T-cell (primary cell): ENCODE measurements at regions not wholly inside any gene's neighbourhood (a gene's known extent, or its start where the extent isn't known, plus 50 kb on each side); places are given as distances from the start of the nearest gene placed in this dataset.

Source experiments
- ATAC-seq, 4 experiments: fragments of 200-7000 bp in 3 of 4; fragments of 150-1000 bp in 1 of 4; cut with Tn5 transposase; replicated peaks in 1 of 4; 1 replicate in 3 of 4; 2 replicates in 1 of 4; pipeline ENCODE4 v1.10.0; 2021; ENCODE audit warnings: moderate library complexity in 3 of 4, mild to moderate bottlenecking in 2 of 4, moderate number of reproducible peaks in 1 of 4
- CTCF ChIA-PET, 2 donors: fragments of 300-600 bp; sonication (Branson Sonifier 250); formaldehyde crosslinking; loops; one replicate each; lab custom pipeline; 2022; ENCODE audit warnings: antibody characterized with exemption in 2 of 2; lab: Charles Lee
- POLR2A ChIA-PET, 2 donors: fragments of 300-600 bp; sonication (Branson Sonifier 250); formaldehyde crosslinking; loops; one replicate each; lab custom pipeline; 2022; ENCODE audit warnings: antibody characterized with exemption in 2 of 2; lab: Charles Lee
- DNase-seq, 35 experiments: peaks; one replicate each; pipeline versions ENCODE4 v3.0.0 to v3.0.0-alpha.2; 2013 to 2023
- H3K27ac ChIP-seq: one replicate; pipeline ENCODE4 v1.5.1; 2013; ENCODE audit warnings: low read length
- H3K27me3 ChIP-seq, 2 experiments: replicated peaks in 1 of 2; 1 replicate in 1 of 2; 2 replicates in 1 of 2; pipeline versions ENCODE4 v1.6.1 to v1.7.0; 2013; ENCODE audit warnings: low read length in 1 of 2, mixed read lengths in 1 of 2; ENCODE audit not compliant: control insufficient read depth in 2 of 2, insufficient read depth in 2 of 2; ENCODE audit errors: extremely low read depth in 1 of 2
- H3K36me3 ChIP-seq, 2 donors: 1 replicate in 1 of 2; 2 replicates in 1 of 2; pipeline versions ENCODE4 v1.6.1 to v1.7.0; 2013; ENCODE audit warnings: low read length in 1 of 2; ENCODE audit not compliant: control insufficient read depth in 2 of 2, insufficient read depth in 1 of 2; ENCODE audit errors: extremely low read depth in 1 of 2
- H3K4me1 ChIP-seq, 2 experiments: 1 replicate in 1 of 2; 2 replicates in 1 of 2; pipeline versions ENCODE4 v1.6.1 to v1.7.0; 2013; ENCODE audit warnings: low read length in 2 of 2, mixed read lengths in 1 of 2; ENCODE audit not compliant: insufficient read depth in 2 of 2, control insufficient read depth in 1 of 2; ENCODE audit errors: extremely low read depth in 1 of 2
- H3K4me3 ChIP-seq, 2 donors: 1 replicate in 1 of 2; 2 replicates in 1 of 2; pipeline versions ENCODE4 v1.5.1 to v1.7.0; 2013; ENCODE audit warnings: mild to moderate bottlenecking in 2 of 2, low read length in 1 of 2, moderate library complexity in 1 of 2; ENCODE audit not compliant: control insufficient read depth in 1 of 2; ENCODE audit errors: extremely low read depth in 1 of 2
- H3K9me3 ChIP-seq: 2 replicates; pipeline ENCODE4 v1.7.0; 2013
- H3K27ac Mint-ChIP-seq, 2 donors: one replicate each; pipeline ENCODE4 v1.8.0; 2020 to 2021; ENCODE audit warnings: mild to moderate bottlenecking in 2 of 2, mixed read lengths in 2 of 2
- H3K27me3 Mint-ChIP-seq, 2 donors: one replicate each; pipeline ENCODE4 v1.8.0; 2021 to 2022; ENCODE audit warnings: mixed read lengths in 2 of 2
- H3K36me3 Mint-ChIP-seq: one replicate; pipeline ENCODE4 v1.8.0; 2021; ENCODE audit warnings: mixed read lengths
- H3K4me1 Mint-ChIP-seq, 3 donors: one replicate each; pipeline ENCODE4 v1.8.0; 2020 to 2022; ENCODE audit warnings: mixed read lengths in 3 of 3, mild to moderate bottlenecking in 1 of 3
- H3K4me3 Mint-ChIP-seq, 3 donors: one replicate each; pipeline ENCODE4 v1.8.0; 2020 to 2022; ENCODE audit warnings: mild to moderate bottlenecking in 3 of 3, mixed read lengths in 3 of 3, moderate library complexity in 3 of 3
- H3K9me3 Mint-ChIP-seq, 3 donors: one replicate each; pipeline ENCODE4 v1.8.0; 2020 to 2022; ENCODE audit warnings: mixed read lengths in 3 of 3
- WGBS: methylation state at CpG from one replicate; pipeline ENCODE4 v1.1.5; 2013; ENCODE audit warnings: missing lambda C conversion rate; ENCODE audit not compliant: insufficient coverage; 5-methylcytosine and 5-hydroxymethylcytosine counted together

DNA sequence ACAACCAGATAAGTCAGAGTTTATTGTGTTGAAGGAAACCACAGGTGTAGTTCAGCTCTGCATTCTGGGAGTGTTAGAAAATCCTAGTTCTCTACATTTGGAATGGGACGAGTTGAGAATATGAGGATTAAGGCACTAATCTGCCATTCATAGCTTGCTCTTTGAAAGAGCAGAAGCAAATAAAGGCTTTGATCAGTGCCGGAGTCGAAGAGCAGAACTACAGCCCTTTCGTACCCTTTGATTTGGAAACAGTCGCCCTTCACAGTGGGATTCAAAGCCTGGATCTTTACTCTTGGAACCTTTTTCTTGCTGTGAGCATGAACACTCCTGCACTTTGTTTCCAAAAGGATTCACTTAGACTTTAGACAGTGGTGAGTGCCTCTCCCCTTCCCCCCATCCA is 523.9 kb upstream of the POU3F2 start:
- no peaks in the 10 kb centered on the region for H3K27me3 Mint-ChIP-seq

DNA sequence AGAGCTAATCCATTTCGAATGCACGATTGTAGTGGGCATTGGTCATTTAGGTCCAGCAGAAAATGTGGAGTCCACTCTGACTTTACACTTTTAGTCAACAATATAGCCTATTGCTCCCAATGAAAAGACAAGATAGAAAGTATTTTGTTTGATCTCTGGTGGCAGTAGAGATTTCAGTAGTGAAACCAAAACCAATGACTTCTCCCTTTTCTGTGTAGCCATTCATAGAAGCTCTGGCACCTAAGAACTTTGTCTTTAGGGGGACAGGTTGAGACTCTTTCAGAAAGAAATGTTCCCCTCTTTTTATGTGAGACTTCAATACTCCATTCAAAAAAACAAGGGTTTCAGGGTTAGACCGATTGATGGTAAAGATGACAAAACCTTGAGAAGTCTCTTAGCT is 510.8 kb upstream of the POU3F2 start:
- ChIA-PET CTCF (no interaction called here), POLR2A (no interaction called here)
- Histone ChIP-seq H3K36me3 (no peaks in the 10 kb centered on the region), H3K27me3 (no peaks in the 10 kb centered on the region), H3K27ac (no peak overlapping the region), H3K4me1 (no peaks in the 10 kb centered on the region), H3K9me3 (no peaks in the 10 kb centered on the region), H3K4me3 (no peak overlapping the region)
- H3K27me3 Mint-ChIP-seq: no peaks in the 10 kb centered on the region
- no peak overlapping the region for H3K4me3 Mint-ChIP-seq
- ATAC-seq: no peak
- no peaks in the 10 kb centered on the region for H3K36me3 Mint-ChIP-seq
- no peaks in the 10 kb centered on the region for H3K4me1 Mint-ChIP-seq
- no peak overlapping the region for H3K27ac Mint-ChIP-seq
- DNase-seq: no peak
- peaks cover 3 to 10% (median 8%) of the 10 kb centered on the region in 3 donors for H3K9me3 Mint-ChIP-seq
- no CpG with 5 or more reads among the region's 3 CpGs for WGBS

More for the DNA sequence above, 523.9 kb upstream of the POU3F2 start:
- H3K27me3 ChIP-seq: no peaks in the 10 kb centered on the region
- POLR2A ChIA-PET: interaction anchor here in 1 of 2 donors (0.6 kb wide), 1 partner anchor 23 kb away, joined by 4 read pairs; no protein-coding TSS in a partner anchor
- no peaks in the 10 kb centered on the region for H3K9me3 ChIP-seq
- no peaks in the 10 kb centered on the region for H3K4me1 ChIP-seq
- Mint-ChIP-seq H3K9me3 (peaks cover 0 to 17% (median 0%) of the 10 kb centered on the region in 3 donors), H3K27ac (no peak overlapping the region), H3K4me3 (no peak overlapping the region), H3K4me1 (no peaks in the 10 kb centered on the region), H3K36me3 (no peaks in the 10 kb centered on the region)
- no peaks in the 10 kb centered on the region for H3K36me3 ChIP-seq
- 77% methylated on average over 5 of the region's 5 CpGs for WGBS
- no peak overlapping the region for H3K4me3 ChIP-seq
- H3K27ac ChIP-seq: no peak overlapping the region
- no peak for ATAC-seq
- DNase-seq: no peak
- CTCF ChIA-PET: no interaction called here

DNA sequence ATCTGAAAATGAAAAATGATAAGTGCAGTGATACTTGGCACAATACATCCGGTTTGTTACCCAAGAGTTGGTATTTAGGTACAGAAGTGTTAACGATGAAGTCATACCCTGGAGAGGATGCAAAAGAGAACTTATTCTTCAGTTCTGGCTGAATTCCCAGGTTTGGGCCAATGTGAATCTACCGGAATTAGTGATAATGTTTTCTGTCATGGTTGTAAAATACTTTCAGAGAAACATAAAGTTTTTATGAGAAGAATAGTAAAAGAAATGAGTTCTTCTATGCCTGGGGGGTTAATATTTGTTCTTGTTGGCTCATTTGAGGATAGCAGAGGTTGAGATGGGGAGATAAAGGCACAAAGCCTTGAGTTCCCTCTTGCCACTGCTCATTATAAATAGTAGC is 509.9 kb upstream of the POU3F2 start:
- ChIA-PET POLR2A (no interaction called here), CTCF (no interaction called here)
- Mint-ChIP-seq H3K27ac (no peak overlapping the region), H3K9me3 (peaks cover 0 to 10% (median 4%) of the 10 kb centered on the region in 3 donors), H3K4me1 (no peaks in the 10 kb centered on the region), H3K27me3 (no peaks in the 10 kb centered on the region), H3K36me3 (no peaks in the 10 kb centered on the region), H3K4me3 (no peak overlapping the region)
- Histone ChIP-seq H3K36me3 (no peaks in the 10 kb centered on the region), H3K4me1 (no peaks in the 10 kb centered on the region), H3K9me3 (no peaks in the 10 kb centered on the region), H3K27ac (no peak overlapping the region), H3K27me3 (no peaks in the 10 kb centered on the region), H3K4me3 (no peak overlapping the region)
- WGBS: 84% methylated on average over 3 of the region's 3 CpGs
- no peak for DNase-seq
- no peak for ATAC-seq

GRCh38 chr6:98325366-98325765 is 509.0 kb upstream of the POU3F2 start:
- DNase-seq (no peak), ATAC-seq (no peak)
- WGBS: no CpG with 5 or more reads among the region's 1 CpG
- Histone ChIP-seq H3K27ac (no peak overlapping the region), H3K36me3 (no peaks in the 10 kb centered on the region), H3K9me3 (no peaks in the 10 kb centered on the region), H3K4me1 (no peaks in the 10 kb centered on the region), H3K4me3 (no peak overlapping the region), H3K27me3 (no peaks in the 10 kb centered on the region)
- Mint-ChIP-seq H3K9me3 (peaks cover 0 to 10% (median 4%) of the 10 kb centered on the region in 3 donors), H3K27me3 (no peaks in the 10 kb centered on the region), H3K4me3 (no peak overlapping the region), H3K4me1 (no peaks in the 10 kb centered on the region), H3K27ac (no peak overlapping the region), H3K36me3 (no peaks in the 10 kb centered on the region)
- CTCF ChIA-PET: no interaction called here
- POLR2A ChIA-PET: no interaction called here

GRCh38 chr6:98333273-98333672 is 501.1 kb upstream of the POU3F2 start:
- H3K4me1 Mint-ChIP-seq: no peaks in the 10 kb centered on the region
- POLR2A ChIA-PET: no interaction called here
- DNase-seq: no peak
- Histone ChIP-seq H3K27me3 (no peaks in the 10 kb centered on the region), H3K9me3 (no peaks in the 10 kb centered on the region), H3K27ac (no peak overlapping the region), H3K4me3 (no peak overlapping the region), H3K4me1 (no peaks in the 10 kb centered on the region), H3K36me3 (no peaks in the 10 kb centered on the region)
- no peaks in the 10 kb centered on the region for H3K27me3 Mint-ChIP-seq
- 100% methylated on average over 1 of the region's 2 CpGs for WGBS
- CTCF ChIA-PET: no interaction called here
- ATAC-seq: no peak
- H3K27ac Mint-ChIP-seq: no peak overlapping the region
- no peaks in the 10 kb centered on the region for H3K36me3 Mint-ChIP-seq
- H3K4me3 Mint-ChIP-seq: no peak overlapping the region
- peaks cover 0 to 2% (median 2%) of the 10 kb centered on the region in 3 donors for H3K9me3 Mint-ChIP-seq

- no peak overlapping the region for H3K4me3 ChIP-seq
- no peaks in the 10 kb centered on the region for H3K4me1 Mint-ChIP-seq
- no peaks in the 10 kb centered on the region for H3K4me1 ChIP-seq
- H3K9me3 Mint-ChIP-seq: no peaks in the 10 kb centered on the region
- H3K27ac Mint-ChIP-seq: no peak overlapping the region
- ChIA-PET POLR2A (interaction anchor here in 1 of 2 donors (0.6 kb wide), 1 partner anchor 266 kb away, joined by 3 read pairs; no protein-coding TSS in a partner anchor), CTCF (no interaction called here)
- no peaks in the 10 kb centered on the region for H3K36me3 ChIP-seq
- ATAC-seq (no peak), DNase-seq (no peak)
- no peak overlapping the region for H3K4me3 Mint-ChIP-seq
- no peaks in the 10 kb centered on the region for H3K27me3 ChIP-seq
- H3K36me3 Mint-ChIP-seq: no peaks in the 10 kb centered on the region
- no peaks in the 10 kb centered on the region for H3K27me3 Mint-ChIP-seq
- H3K9me3 ChIP-seq: no peaks in the 10 kb centered on the region
- no peak overlapping the region for H3K27ac ChIP-seq
These were observed 498.8 kb upstream of the POU3F2 start for GRCh38 chr6:98335594-98335993.

GRCh38 chr6:98339506-98339905 is 494.9 kb upstream of the POU3F2 start:
- no peaks in the 10 kb centered on the region for H3K4me1 ChIP-seq
- ChIA-PET POLR2A (no interaction called here), CTCF (no interaction called here)
- no CpG with 5 or more reads among the region's 1 CpG for WGBS
- Mint-ChIP-seq H3K4me1 (no peaks in the 10 kb centered on the region), H3K9me3 (no peaks in the 10 kb centered on the region), H3K36me3 (no peaks in the 10 kb centered on the region), H3K27ac (no peak overlapping the region), H3K27me3 (no peaks in the 10 kb centered on the region), H3K4me3 (no peak overlapping the region)
- H3K9me3 ChIP-seq: no peaks in the 10 kb centered on the region
- ATAC-seq: no peak
- H3K4me3 ChIP-seq: no peak overlapping the region
- no peak for DNase-seq
- H3K27ac ChIP-seq: no peak overlapping the region
- no peaks in the 10 kb centered on the region for H3K27me3 ChIP-seq
- H3K36me3 ChIP-seq: no peaks in the 10 kb centered on the region
